PC-3 (cell line): ENCODE measurements at regions not wholly inside any gene's neighbourhood (a gene's known extent, or its start where the extent isn't known, plus 50 kb on each side); places are given as distances from the start of the nearest gene placed in this dataset.
"Not testable (repeated sequence)": the region's sequence is repeated elsewhere in the genome, so short reads cannot be mapped to it uniquely, and the experiment has no call there.

Experiments
- ATAC-seq: fragments of 200-7000 bp; cut with Tn5 transposase; 2 replicates; pipeline ENCODE4 v1.9.1; 2020; ENCODE audit warnings: mild to moderate bottlenecking, moderate library complexity
- BruUV-seq: library from RNA; stranded (reverse); fragments of 400-500 nt; replicated peaks from 2 replicates; lab custom pipeline; 2021; lab: Mats Ljungman, UMichigan
- CTCF ChIA-PET: fragments of 300-600 bp; sonication (Branson Sonifier 250); formaldehyde crosslinking; loops from one replicate; lab custom pipeline; 2022; ENCODE audit warnings: antibody characterized with exemption; lab: Charles Lee
- POLR2A ChIA-PET: fragments of 300-600 bp; sonication (Branson Sonifier 250); formaldehyde crosslinking; loops from one replicate; lab custom pipeline; 2022; ENCODE audit warnings: antibody characterized with exemption; ENCODE audit not compliant: unreplicated experiment; lab: Charles Lee
- DNase-seq: peaks from one replicate; pipeline ENCODE4 v3.0.0-alpha.2; 2015
- H2AFZ ChIP-seq: fragments of 300-600 bp; sonication (generic); 2 replicates; pipeline ENCODE4 v1.6.0; 2016; ENCODE audit warnings: antibody characterized with exemption, low read length
- H3F3A ChIP-seq: fragments of 300-600 bp; sonication (generic); one replicate; pipeline ENCODE4 v1.6.0; 2017; ENCODE audit warnings: antibody characterized with exemption, low read length, control low read depth, mild to moderate bottlenecking; ENCODE audit not compliant: unreplicated experiment
- H3K27ac ChIP-seq: fragments of 300-600 bp; sonication (generic); 2 replicates; pipeline ENCODE4 v1.5.1; 2016; ENCODE audit warnings: mild to moderate bottlenecking, low read length
- H3K27me3 ChIP-seq: fragments of 300-600 bp; sonication (generic); 2 replicates; pipeline ENCODE4 v1.6.1; 2016; ENCODE audit warnings: low read length, mixed read lengths
- H3K36me3 ChIP-seq: fragments of 300-600 bp; sonication (generic); 2 replicates; pipeline ENCODE4 v1.6.1; 2016; ENCODE audit warnings: low read depth, mixed run types, low read length, mixed read lengths
- H3K4me1 ChIP-seq: fragments of 300-600 bp; sonication (generic); 2 replicates; pipeline ENCODE4 v1.5.1; 2016; ENCODE audit warnings: low read length; ENCODE audit not compliant: insufficient read depth
- H3K4me2 ChIP-seq: fragments of 300-600 bp; sonication (generic); 2 replicates; pipeline ENCODE4 v1.6.0; 2016; ENCODE audit warnings: low read length
- H3K4me3 ChIP-seq: fragments of 300-600 bp; sonication (generic); 2 replicates; pipeline ENCODE4 v1.5.1; 2016; ENCODE audit warnings: mild to moderate bottlenecking, low read length, mixed read lengths
- H3K79me2 ChIP-seq: fragments of 300-600 bp; sonication (generic); 2 replicates; pipeline ENCODE4 v1.6.1; 2017; ENCODE audit warnings: low read length, mixed read lengths
- H3K9ac ChIP-seq: fragments of 300-600 bp; sonication (generic); 2 replicates; pipeline ENCODE4 v1.6.0; 2016; ENCODE audit warnings: mild to moderate bottlenecking, low read length
- H3K9me2 ChIP-seq: fragments of 300-600 bp; sonication (generic); replicated peaks from 2 replicates; pipeline ENCODE4 v1.6.1; 2016; ENCODE audit warnings: mixed run types, low read length, mixed read lengths
- H3K9me3 ChIP-seq: fragments of 300-600 bp; sonication (generic); 2 replicates; pipeline ENCODE4 v1.6.1; 2016; ENCODE audit warnings: low read length, mixed read lengths
- H4K20me1 ChIP-seq: fragments of 300-600 bp; sonication (generic); 2 replicates; pipeline ENCODE4 v1.6.1; 2016; ENCODE audit warnings: low read length, mixed read lengths
- CTCF ChIP-seq: fragments of 300-600 bp; sonication (generic); conservative IDR thresholded peaks from 2 replicates; pipeline ENCODE4 v1.5.1; 2017; ENCODE audit warnings: antibody characterized with exemption, low read depth, mild to moderate bottlenecking, low read length
- EZH2 ChIP-seq: fragments of 300-600 bp; sonication (generic); IDR thresholded peaks from one replicate; pipeline ENCODE4 v1.6.1; 2017; ENCODE audit warnings: antibody characterized with exemption, mild to moderate bottlenecking, low read length; ENCODE audit not compliant: unreplicated experiment
- EZH2phosphoT487 ChIP-seq: fragments of 300-600 bp; sonication (generic); IDR thresholded peaks from 2 replicates; pipeline ENCODE4 v1.6.1; 2018; ENCODE audit warnings: mild to moderate bottlenecking, antibody characterized with exemption, low read length, borderline replicate concordance
- intact Hi-C: fragments of 100-400 bp; cut with micrococcal nuclease; formaldehyde crosslinking; loops from 2 replicates; pipeline ENCODE4 v1.9.0; 2023

DNA sequence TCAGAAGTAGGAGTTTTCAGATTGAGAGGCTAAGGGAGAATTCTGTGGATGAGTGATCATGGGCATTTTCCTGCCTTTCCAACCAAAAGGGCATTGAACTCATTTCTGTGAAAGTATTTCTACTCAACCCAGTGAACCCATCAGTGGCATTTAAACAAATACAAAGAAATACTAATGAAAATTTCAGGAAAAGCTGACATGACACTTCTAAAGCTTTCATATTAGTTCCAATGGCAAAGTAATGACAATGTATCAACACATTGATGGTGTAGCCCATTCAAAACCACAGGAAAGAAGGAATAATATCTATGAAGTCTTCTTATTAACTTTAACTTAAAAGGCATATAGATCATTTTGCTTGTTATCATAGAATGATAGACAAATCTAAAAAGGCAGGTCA, 183.5 kb upstream of the ANXA10 start:
- Histone ChIP-seq H4K20me1 (no peaks in the 10 kb centered on the region), H3K27ac (no peak overlapping the region), H3K9me2 (no peaks in the 10 kb centered on the region), H3K4me2 (no peak overlapping the region), H3K36me3 (no peaks in the 10 kb centered on the region), H3K9ac (no peak overlapping the region), H3K79me2 (no peaks in the 10 kb centered on the region), H3K4me3 (no peak overlapping the region), H3K9me3 (no peaks in the 10 kb centered on the region), H3K27me3 (no peaks in the 10 kb centered on the region), H3F3A (no peaks in the 10 kb centered on the region), H2AFZ (no peak overlapping the region), H3K4me1 (peaks cover 6% of the 10 kb centered on the region)
- BruUV-seq, result no TSS peak
- ATAC-seq (no peak), DNase-seq (no peak)
- TF ChIP-seq EZH2phosphoT487, result no peak
- CTCF ChIA-PET, result no interaction called here
- intact Hi-C loops, result no loop called here
- POLR2A ChIA-PET, result no interaction called here

DNA sequence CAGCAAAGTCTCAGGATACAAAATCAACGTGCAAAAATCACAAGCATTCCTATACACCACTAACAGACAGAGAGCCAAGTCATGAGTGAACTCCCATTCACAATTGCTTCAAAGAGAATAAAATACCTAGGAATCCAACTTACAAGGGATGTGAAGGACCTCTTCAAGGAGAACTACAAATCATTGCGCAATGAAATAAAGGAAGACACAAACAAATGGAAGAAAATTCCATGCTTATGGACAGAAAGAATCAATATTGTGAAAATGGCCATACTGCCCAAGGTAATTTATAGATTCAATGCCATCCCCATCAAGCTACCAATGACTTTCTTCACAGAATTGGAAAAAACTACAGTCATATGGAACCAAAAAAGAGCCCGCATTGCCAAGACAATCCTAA, 179.8 kb upstream of the ANXA10 start:
- BruUV-seq, result not testable (repeated sequence)

DNA sequence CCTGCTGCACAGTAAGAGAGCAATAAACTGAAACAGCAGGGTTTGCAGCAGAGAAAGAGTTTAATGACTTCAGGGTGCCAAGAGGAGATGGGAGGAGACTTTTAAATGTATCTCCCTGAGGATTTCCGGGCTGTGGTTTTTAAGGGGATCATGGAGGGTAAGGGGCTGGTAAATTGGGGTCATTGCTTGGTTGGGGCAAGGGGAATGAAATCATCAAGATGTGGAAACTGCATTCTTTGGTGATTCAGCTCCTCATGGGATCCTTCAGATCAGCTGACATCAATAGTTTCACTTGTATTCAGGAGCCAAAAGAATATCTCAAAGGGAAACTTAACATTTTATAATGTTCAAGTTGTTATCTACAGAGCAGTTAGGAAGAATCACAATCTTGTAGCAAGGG, 174.3 kb upstream of the ANXA10 start:
- intact Hi-C loops, result no loop called here
- no peak for TF ChIP-seq CTCF
- no peak for TF ChIP-seq EZH2
- TF ChIP-seq EZH2phosphoT487, result no peak

More for the DNA sequence above, 179.8 kb upstream of the ANXA10 start:
- H3K4me2 ChIP-seq, CTCF ChIA-PET, H3F3A ChIP-seq, DNase-seq, H3K27me3 ChIP-seq, POLR2A ChIA-PET, H3K9me3 ChIP-seq, H3K9ac ChIP-seq, ATAC-seq, H3K36me3 ChIP-seq, H3K27ac ChIP-seq, H3K79me2 ChIP-seq, H3K9me2 ChIP-seq, H3K4me1 ChIP-seq, intact Hi-C loops, H4K20me1 ChIP-seq, H2AFZ ChIP-seq, H3K4me3 ChIP-seq: not testable (repeated sequence)

GRCh38 chr4:167930166-167930565, 162.2 kb upstream of the ANXA10 start:
- no peaks in the 10 kb centered on the region for H3K9me3 ChIP-seq
- H2AFZ ChIP-seq, result no peak overlapping the region
- no peaks in the 10 kb centered on the region for H4K20me1 ChIP-seq
- H3K27me3 ChIP-seq, result no peaks in the 10 kb centered on the region
- H3K79me2 ChIP-seq, result no peaks in the 10 kb centered on the region
- BruUV-seq, result no TSS peak
- no peaks in the 10 kb centered on the region for H3K4me1 ChIP-seq
- TF ChIP-seq CTCF (no peak), EZH2phosphoT487 (no peak), EZH2 (no peak)
- intact Hi-C loops, result no loop called here
- H3K9ac ChIP-seq, result no peak overlapping the region
- no peak overlapping the region for H3K4me2 ChIP-seq
- ATAC-seq, result no peak
- no peaks in the 10 kb centered on the region for H3F3A ChIP-seq
- DNase-seq, result no peak
- no peak overlapping the region for H3K27ac ChIP-seq
- H3K4me3 ChIP-seq, result no peak overlapping the region
- H3K9me2 ChIP-seq, result no peaks in the 10 kb centered on the region
- no peaks in the 10 kb centered on the region for H3K36me3 ChIP-seq
- ChIA-PET POLR2A (no interaction called here), CTCF (no interaction called here)

More for the DNA sequence above, 174.3 kb upstream of the ANXA10 start:
- no peaks in the 10 kb centered on the region for H3K79me2 ChIP-seq
- H3K36me3 ChIP-seq, result no peaks in the 10 kb centered on the region; the same call in 1 of the 2 replicates
- H3K9me2 ChIP-seq, result no peaks in the 10 kb centered on the region
- no peak overlapping the region for H3K4me2 ChIP-seq
- H3F3A ChIP-seq, result no peaks in the 10 kb centered on the region
- CTCF ChIA-PET, result no interaction called here
- H3K4me1 ChIP-seq, result no peaks in the 10 kb centered on the region
- no peaks in the 10 kb centered on the region for H3K9me3 ChIP-seq
- H3K9ac ChIP-seq, result no peak overlapping the region
- no peak overlapping the region for H3K4me3 ChIP-seq
- no peaks in the 10 kb centered on the region for H3K27me3 ChIP-seq
- DNase-seq (no peak), ATAC-seq (no peak)
- POLR2A ChIA-PET, result no interaction called here
- H3K27ac ChIP-seq, result no peak overlapping the region
- H2AFZ ChIP-seq, result no peak overlapping the region
- no peaks in the 10 kb centered on the region for H4K20me1 ChIP-seq
- no TSS peak for BruUV-seq
